ENCODE measurements at regions not wholly inside any gene's neighbourhood (a gene's known extent, or its start where the extent isn't known, plus 50 kb on each side); places are given as distances from the start of the nearest gene placed in this dataset.

GRCh38 chr5:115439639-115440038 is 104.9 kb downstream of the FEM1C start:
- H3K4me3 ChIP-seq (ENCODE audit: low read length): no peak overlapping the region
- no peak for TF ChIP-seq CTCF (conservative IDR thresholded peaks at IDR 0.05; ENCODE audit: low read length)

GRCh38 chr5:115439042-115439441 is 105.5 kb downstream of the FEM1C start:
- DNase-seq (ENCODE audit: low read depth): peak; percentile 66
- TF ChIP-seq CTCF (conservative IDR thresholded peaks at IDR 0.05; ENCODE audit: low read length): no peak
- H3K4me3 ChIP-seq (ENCODE audit: low read length): no peak overlapping the region

More at GRCh38 chr5:115439639-115440038, 104.9 kb downstream of the FEM1C start:
- no peak for DNase-seq (ENCODE audit: low read depth)

- no peak for DNase-seq (ENCODE audit: low read depth)
- no peak for TF ChIP-seq CTCF (conservative IDR thresholded peaks at IDR 0.05; ENCODE audit: low read length)
- no peak overlapping the region for H3K4me3 ChIP-seq (ENCODE audit: low read length)
Observed at GRCh38 chr5:115435778-115436712, 108.5 kb downstream of the FEM1C start.

- no peak overlapping the region for H3K4me3 ChIP-seq (ENCODE audit: low read length)
- TF ChIP-seq CTCF (conservative IDR thresholded peaks at IDR 0.05; ENCODE audit: low read length): no peak
- no peak for DNase-seq (ENCODE audit: low read depth)
Observed at GRCh38 chr5:115435065-115435777, 109.4 kb downstream of the FEM1C start.

- no peak for DNase-seq (ENCODE audit: low read depth)
- TF ChIP-seq CTCF (conservative IDR thresholded peaks at IDR 0.05; ENCODE audit: low read length): no peak
Observed at GRCh38 chr5:115433918-115434317, 110.7 kb downstream of the FEM1C start.

GRCh38 chr5:115432691-115433090 is 111.9 kb downstream of the FEM1C start:
- TF ChIP-seq CTCF (conservative IDR thresholded peaks at IDR 0.05; ENCODE audit: low read length): no peak
- no peak for DNase-seq (ENCODE audit: low read depth)
- no peak overlapping the region for H3K4me3 ChIP-seq (ENCODE audit: low read length)

More at GRCh38 chr5:115433918-115434317, 110.7 kb downstream of the FEM1C start:
- no peak overlapping the region for H3K4me3 ChIP-seq (ENCODE audit: low read length)

Measured in AG10803 (cell line).